Nephron progenitor cell (in vitro differentiated cells): ENCODE measurements at regions not wholly inside any gene's neighbourhood (a gene's known extent, or its start where the extent isn't known, plus 50 kb on each side); places are given as distances from the start of the nearest gene placed in this dataset.

ENCODE experiments used
- DNase-seq: peaks from one replicate; pipeline ENCODE4 v3.0.0; 2021
- H3K27ac Mint-ChIP-seq: 2 replicates; pipeline ENCODE4 v1.8.0; 2021; ENCODE audit warnings: mild to moderate bottlenecking, moderate library complexity, mixed read lengths
- H3K27me3 Mint-ChIP-seq: 2 replicates; pipeline ENCODE4 v1.8.0; 2021; ENCODE audit warnings: mild to moderate bottlenecking, low read depth, mixed read lengths; ENCODE audit not compliant: poor library complexity
- H3K36me3 Mint-ChIP-seq: 2 replicates; pipeline ENCODE4 v1.8.0; 2021; ENCODE audit warnings: low read depth, mixed read lengths
- H3K4me1 Mint-ChIP-seq: 2 replicates; pipeline ENCODE4 v1.8.0; 2021; ENCODE audit warnings: mixed read lengths
- H3K4me3 Mint-ChIP-seq: 2 replicates; pipeline ENCODE4 v1.8.0; 2021; ENCODE audit warnings: mild to moderate bottlenecking, moderate library complexity, mixed read lengths
- H3K9me3 Mint-ChIP-seq: 2 replicates; pipeline ENCODE4 v1.8.0; 2021; ENCODE audit warnings: mild to moderate bottlenecking, moderate library complexity, mixed read lengths
- CTCF ChIP-seq: fragments of 200-600 bp; sonication (generic); IDR thresholded peaks from 2 replicates; pipeline ENCODE4 v1.5.0; 2021; ENCODE audit warnings: antibody characterized with exemption

GRCh38 chr5:62684310-62684709 is 105.7 kb downstream of the LRRC70 start:
- H3K27ac Mint-ChIP-seq, result no peak overlapping the region
- H3K27me3 Mint-ChIP-seq, result peaks cover 3% of the 10 kb centered on the region
- no peaks in the 10 kb centered on the region for H3K4me1 Mint-ChIP-seq
- H3K4me3 Mint-ChIP-seq, result no peak overlapping the region
- no peak for DNase-seq
- H3K36me3 Mint-ChIP-seq, result no peaks in the 10 kb centered on the region
- peaks cover 6% of the 10 kb centered on the region for H3K9me3 Mint-ChIP-seq
- no peak for TF ChIP-seq CTCF

DNA sequence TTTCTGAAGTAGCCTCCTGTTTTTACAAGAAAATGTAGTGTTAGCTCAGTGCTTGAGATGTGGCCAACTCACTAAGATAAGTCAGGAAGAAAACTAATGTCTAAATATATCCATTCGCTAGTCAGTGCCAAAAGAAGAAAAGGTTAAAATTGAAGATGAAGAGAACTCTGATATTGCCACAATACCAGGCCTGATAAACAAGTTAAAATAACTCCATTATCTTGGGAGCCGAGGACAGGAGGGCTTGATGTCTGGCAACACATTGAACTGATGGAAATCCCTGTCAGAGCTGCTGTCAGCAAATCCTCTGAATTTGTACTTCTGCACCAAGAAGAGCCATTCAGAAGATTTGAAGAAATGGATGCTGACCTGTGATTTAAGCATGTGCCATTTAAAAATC is 103.4 kb downstream of the LRRC70 start:
- no peak for TF ChIP-seq CTCF
- DNase-seq, result no peak
- H3K9me3 Mint-ChIP-seq, result peaks cover 28% of the 10 kb centered on the region
- H3K4me3 Mint-ChIP-seq, result no peak overlapping the region
- H3K27ac Mint-ChIP-seq, result no peak overlapping the region
- H3K36me3 Mint-ChIP-seq, result peaks cover 4% of the 10 kb centered on the region
- peaks cover 5% of the 10 kb centered on the region for H3K27me3 Mint-ChIP-seq
- H3K4me1 Mint-ChIP-seq, result no peaks in the 10 kb centered on the region

DNA sequence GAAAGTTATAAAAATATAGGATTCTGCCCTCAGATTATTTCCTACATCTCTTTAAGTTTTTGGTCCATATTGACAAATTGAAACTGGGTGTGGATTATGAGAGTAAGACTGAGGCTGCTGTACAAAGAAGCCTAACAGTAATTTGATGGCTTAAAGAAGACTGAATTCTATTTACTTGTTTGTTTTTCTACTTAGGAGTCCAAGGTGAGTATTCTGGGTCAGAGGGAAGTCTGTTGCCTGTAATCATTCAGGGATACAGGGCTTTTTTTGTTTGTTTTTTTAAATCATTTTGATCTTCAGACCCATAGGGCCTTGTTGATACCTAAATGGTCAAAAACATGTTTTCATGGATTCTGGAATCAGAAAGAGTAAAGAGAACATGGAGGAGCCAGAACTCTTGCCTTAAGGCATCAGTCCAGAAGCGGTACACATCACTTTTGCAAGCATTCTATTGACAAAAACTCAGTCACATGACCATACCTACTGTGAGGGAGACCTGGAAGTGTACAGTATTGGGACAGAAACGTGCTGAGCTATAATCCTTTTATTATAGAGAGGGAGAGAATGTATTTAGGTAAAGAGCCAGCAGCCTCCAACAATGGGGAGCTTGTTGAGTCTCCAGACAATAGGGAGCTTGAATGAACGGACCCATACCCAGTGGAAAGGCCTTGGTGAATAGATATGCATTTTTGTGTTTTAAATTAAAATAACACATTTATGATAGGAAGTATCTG is 102.7 kb downstream of the LRRC70 start:
- Mint-ChIP-seq H3K27ac (no peak overlapping the region), H3K4me1 (no peaks in the 10 kb centered on the region), H3K4me3 (no peak overlapping the region), H3K9me3 (peaks cover 36% of the 10 kb centered on the region), H3K27me3 (peaks cover 6% of the 10 kb centered on the region), H3K36me3 (peaks cover 4% of the 10 kb centered on the region)
- no peak for TF ChIP-seq CTCF
- DNase-seq, result no peak

DNA sequence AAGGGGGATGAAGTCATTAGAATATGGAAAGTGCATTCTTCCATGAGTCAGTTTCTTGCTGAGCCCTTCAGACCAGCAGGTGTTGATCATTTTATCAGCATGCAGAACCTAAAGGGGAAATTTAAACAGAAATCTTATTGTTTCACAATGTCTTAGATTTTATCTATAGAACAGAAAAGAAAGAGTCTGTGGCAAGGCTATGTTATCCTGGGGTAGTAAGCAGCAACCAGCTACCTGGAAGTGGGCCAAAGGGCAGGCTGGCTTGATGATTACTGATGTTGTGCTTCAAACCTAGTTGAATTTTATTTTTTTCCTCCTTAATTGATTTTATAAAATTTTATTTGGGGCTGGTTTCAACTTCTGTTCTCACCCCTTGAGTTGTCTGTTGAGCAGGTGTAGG is 101.5 kb downstream of the LRRC70 start:
- no peak for DNase-seq
- H3K4me3 Mint-ChIP-seq, result no peak overlapping the region
- no peak for TF ChIP-seq CTCF
- H3K27ac Mint-ChIP-seq, result no peak overlapping the region
- H3K9me3 Mint-ChIP-seq, result peaks cover 47% of the 10 kb centered on the region
- peaks cover 4% of the 10 kb centered on the region for H3K36me3 Mint-ChIP-seq
- no peaks in the 10 kb centered on the region for H3K4me1 Mint-ChIP-seq
- peaks cover 6% of the 10 kb centered on the region for H3K27me3 Mint-ChIP-seq
